Caco-2 (cell line): ENCODE measurements at regions not wholly inside any gene's neighbourhood (a gene's known extent, or its start where the extent isn't known, plus 50 kb on each side); places are given as distances from the start of the nearest gene placed in this dataset.

Experiments
- BruUV-seq: library from RNA; stranded (reverse); fragments of 400-500 nt; replicated peaks from 2 replicates; lab custom pipeline; 2021; lab: Mats Ljungman, UMichigan
- CTCF ChIA-PET: fragments of 300-600 bp; sonication (Branson Sonifier 250); formaldehyde crosslinking; loops from one replicate; lab custom pipeline; 2022; ENCODE audit warnings: antibody characterized with exemption; lab: Charles Lee
- POLR2A ChIA-PET: fragments of 300-600 bp; sonication (Branson Sonifier 250); formaldehyde crosslinking; loops from one replicate; lab custom pipeline; 2022; ENCODE audit warnings: antibody characterized with exemption; lab: Charles Lee
- DNase-seq, 2 experiments: peaks; one replicate each; pipeline versions ENCODE4 v3.0.0 to v3.0.0-alpha.2; 2020 to 2022
- H3K27me3 ChIP-seq: replicated peaks from 2 replicates; pipeline ENCODE4 v1.6.0; 2011; ENCODE audit warnings: low read length; ENCODE audit not compliant: control insufficient read depth, insufficient read depth
- H3K36me3 ChIP-seq: 2 replicates; pipeline ENCODE4 v1.5.1; 2011; ENCODE audit warnings: low read length; ENCODE audit not compliant: control insufficient read depth, insufficient read depth
- H3K4me1 ChIP-seq: fragments of 250-450 bp; sonication (Bioruptor Pico); 2 replicates; pipeline ENCODE4 v1.5.1; 2020; ENCODE audit warnings: mild to moderate bottlenecking
- H3K4me3 ChIP-seq: 2 replicates; pipeline ENCODE4 v1.5.1; 2011; ENCODE audit warnings: low read depth, mild to moderate bottlenecking, control low read depth, low read length
- H3K9me3 ChIP-seq: fragments of 250-450 bp; sonication (Bioruptor Pico); 2 replicates; pipeline ENCODE4 v1.5.1; 2020; ENCODE audit warnings: mild to moderate bottlenecking, moderate library complexity
- H3K27ac Mint-ChIP-seq: one replicate; pipeline ENCODE4 v1.8.0; 2022; ENCODE audit warnings: mixed read lengths; ENCODE audit not compliant: unreplicated experiment
- H3K27me3 Mint-ChIP-seq: one replicate; pipeline ENCODE4 v1.8.0; 2022; ENCODE audit warnings: mixed read lengths; ENCODE audit not compliant: insufficient read depth, unreplicated experiment
- H3K36me3 Mint-ChIP-seq: one replicate; pipeline ENCODE4 v1.8.0; 2022; ENCODE audit warnings: mild to moderate bottlenecking, mixed read lengths; ENCODE audit not compliant: insufficient read depth, unreplicated experiment
- H3K4me1 Mint-ChIP-seq: one replicate; pipeline ENCODE4 v1.8.0; 2022; ENCODE audit warnings: low read depth, mixed read lengths; ENCODE audit not compliant: unreplicated experiment
- H3K4me3 Mint-ChIP-seq: one replicate; pipeline ENCODE4 v1.8.0; 2022; ENCODE audit warnings: mild to moderate bottlenecking, moderate library complexity, mixed read lengths; ENCODE audit not compliant: unreplicated experiment
- H3K9me3 Mint-ChIP-seq: one replicate; pipeline ENCODE4 v1.8.0; 2022; ENCODE audit warnings: mixed read lengths; ENCODE audit not compliant: unreplicated experiment
- CTCF ChIP-seq, 2 experiments: fragments of 200-600 bp in 1 of 2; IDR thresholded peaks; 1 replicate in 1 of 2; 2 replicates in 1 of 2; pipeline versions ENCODE4 v1.5.1 to v1.8.0; 2011 to 2022; ENCODE audit warnings: antibody characterized with exemption in 1 of 2, control low read depth in 1 of 2, inconsistent platforms in 1 of 2, low read depth in 1 of 2, low read length in 1 of 2, mild to moderate bottlenecking in 1 of 2, moderate library complexity in 1 of 2; ENCODE audit not compliant: insufficient read depth in 1 of 2, severe bottlenecking in 1 of 2, unreplicated experiment in 1 of 2
- intact Hi-C: fragments of 100-400 bp; cut with micrococcal nuclease; formaldehyde crosslinking; loops from one replicate; pipeline ENCODE4 v1.10.0; 2022; ENCODE audit not compliant: unreplicated experiment

DNA sequence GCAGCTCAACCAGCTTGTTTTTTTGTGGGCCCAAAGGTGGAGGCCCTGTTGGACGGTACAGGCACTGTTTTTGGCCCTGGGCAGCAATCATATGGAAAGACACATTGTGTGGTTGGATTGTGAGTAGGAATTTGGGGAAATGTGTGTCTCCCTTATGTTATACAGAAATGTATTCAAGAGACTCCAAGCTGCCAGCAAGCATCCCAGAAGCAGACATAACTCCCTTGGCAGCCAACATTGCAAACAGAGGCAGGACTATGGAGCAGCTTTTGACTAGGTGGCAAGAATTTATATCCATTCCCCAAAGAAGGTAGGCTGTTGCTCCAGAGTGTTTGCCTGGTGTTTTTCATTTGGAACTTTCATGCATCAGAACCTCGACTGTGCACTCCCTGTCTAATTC is 104.9 kb downstream of the BUB3 start:
- CTCF ChIA-PET: no interaction called here
- no TSS peak for BruUV-seq

GRCh38 chr10:123259791-123260190 is 105.6 kb downstream of the BUB3 start:
- POLR2A ChIA-PET: no interaction called here
- no peaks in the 10 kb centered on the region for H3K9me3 Mint-ChIP-seq

More for the DNA sequence above, 104.9 kb downstream of the BUB3 start:
- DNase-seq: no peak
- H3K27ac Mint-ChIP-seq: no peak overlapping the region
- no peaks in the 10 kb centered on the region for H3K9me3 Mint-ChIP-seq
- Histone ChIP-seq H3K4me3 (no peak overlapping the region), H3K4me1 (no peaks in the 10 kb centered on the region), H3K36me3 (no peaks in the 10 kb centered on the region), H3K27me3 (no peaks in the 10 kb centered on the region), H3K9me3 (no peaks in the 10 kb centered on the region)
- H3K4me3 Mint-ChIP-seq: no peak overlapping the region
- peaks cover 7% of the 10 kb centered on the region for H3K27me3 Mint-ChIP-seq
- H3K4me1 Mint-ChIP-seq: no peaks in the 10 kb centered on the region
- no peak for TF ChIP-seq CTCF (IDR thresholded peaks at IDR 0.05; ENCODE audit: insufficient read depth in 1 of 2, low read depth in 1 of 2, low read length in 1 of 2, severe bottlenecking in 1 of 2, unreplicated experiment in 1 of 2)
- intact Hi-C loops: no loop called here
- H3K36me3 Mint-ChIP-seq: no peaks in the 10 kb centered on the region
- POLR2A ChIA-PET: no interaction called here

GRCh38 chr10:123262456-123262855 is 108.3 kb downstream of the BUB3 start:
- no peaks in the 10 kb centered on the region for H3K9me3 Mint-ChIP-seq
- peaks cover 10% of the 10 kb centered on the region for H3K27me3 Mint-ChIP-seq
- H3K4me3 Mint-ChIP-seq: no peak overlapping the region
- Histone ChIP-seq H3K4me1 (no peaks in the 10 kb centered on the region), H3K4me3 (no peak overlapping the region), H3K9me3 (no peaks in the 10 kb centered on the region), H3K36me3 (no peaks in the 10 kb centered on the region), H3K27me3 (no peaks in the 10 kb centered on the region)
- no peak for DNase-seq
- no peaks in the 10 kb centered on the region for H3K36me3 Mint-ChIP-seq
- CTCF ChIA-PET: no interaction called here
- intact Hi-C loops: no loop called here
- H3K27ac Mint-ChIP-seq: no peak overlapping the region
- POLR2A ChIA-PET: no interaction called here
- no peak for TF ChIP-seq CTCF (IDR thresholded peaks at IDR 0.05; ENCODE audit: insufficient read depth in 1 of 2, low read depth in 1 of 2, low read length in 1 of 2, severe bottlenecking in 1 of 2, unreplicated experiment in 1 of 2)
- BruUV-seq: no TSS peak
- H3K4me1 Mint-ChIP-seq: no peaks in the 10 kb centered on the region

More at GRCh38 chr10:123259791-123260190, 105.6 kb downstream of the BUB3 start:
- no peak overlapping the region for H3K4me3 Mint-ChIP-seq
- peaks cover 7% of the 10 kb centered on the region for H3K27me3 Mint-ChIP-seq
- Histone ChIP-seq H3K4me3 (no peak overlapping the region), H3K27me3 (no peaks in the 10 kb centered on the region), H3K4me1 (no peaks in the 10 kb centered on the region), H3K9me3 (no peaks in the 10 kb centered on the region), H3K36me3 (no peaks in the 10 kb centered on the region)
- BruUV-seq: no TSS peak
- intact Hi-C loops: no loop called here
- no peaks in the 10 kb centered on the region for H3K4me1 Mint-ChIP-seq
- H3K36me3 Mint-ChIP-seq: no peaks in the 10 kb centered on the region
- H3K27ac Mint-ChIP-seq: no peak overlapping the region
- no peak for DNase-seq
- TF ChIP-seq CTCF (IDR thresholded peaks at IDR 0.05; ENCODE audit: insufficient read depth in 1 of 2, low read depth in 1 of 2, low read length in 1 of 2, severe bottlenecking in 1 of 2, unreplicated experiment in 1 of 2): no peak
- CTCF ChIA-PET: no interaction called here
